SK-N-SH (cell line): ENCODE measurements at regions not wholly inside any gene's neighbourhood (a gene's known extent, or its start where the extent isn't known, plus 50 kb on each side); places are given as distances from the start of the nearest gene placed in this dataset.

Experiments used
- CTCF ChIA-PET: fragments of 300-600, 350-600 bp; formaldehyde crosslinking; extraction: SDS; loops from one replicate; lab custom pipeline; 2021; lab: Yijun Ruan, JAX
- POLR2A ChIA-PET: fragments of 350-600 bp; sonication (Branson Sonifier 250); formaldehyde crosslinking; extraction: SDS; loops from one replicate; lab custom pipeline; 2020; ENCODE audit warnings: antibody characterized with exemption, inconsistent platforms; lab: Yijun Ruan, JAX
- DNase-seq: peaks from one replicate; pipeline ENCODE4 v3.0.0; 2012
- H2AFZ ChIP-seq: fragments of 200-600 bp; sonication (generic); 2 replicates; pipeline ENCODE4 v1.8.1; 2016; ENCODE audit warnings: antibody characterized with exemption, mild to moderate bottlenecking, low read depth
- H3F3A ChIP-seq: fragments of 200-600 bp; sonication (generic); replicated peaks from 2 replicates; pipeline ENCODE3; 2016; ENCODE audit warnings: antibody characterized with exemption, mild to moderate bottlenecking; ENCODE audit not compliant: insufficient read depth
- H3K27ac ChIP-seq, 2 experiments: fragments of 200-500 bp in 1 of 2; fragments of 200-600 bp in 1 of 2; sonication (Bioruptor generic) in 1 of 2; sonication (generic), shearing (Covaris generic) in 1 of 2; 2 replicates each; pipeline versions ENCODE4 v1.5.1 to v1.6.1; 2014 to 2016; ENCODE audit warnings: low read depth in 2 of 2, inconsistent platforms in 1 of 2, low read length in 1 of 2, mild to moderate bottlenecking in 1 of 2, mixed read lengths in 1 of 2
- H3K27me3 ChIP-seq: fragments of 200-600 bp; sonication (generic), shearing (Covaris generic); 2 replicates; pipeline ENCODE4 v1.6.1; 2016; ENCODE audit warnings: mixed run types; ENCODE audit not compliant: insufficient read depth
- H3K36me3 ChIP-seq, 2 experiments: fragments of 200-500 bp in 1 of 2; fragments of 200-600 bp in 1 of 2; sonication (Bioruptor generic) in 1 of 2; sonication (generic) in 1 of 2; replicated peaks in 1 of 2; 2 replicates each; pipeline versions ENCODE3 to v1.5.1; 2014 to 2016; ENCODE audit warnings: low read length in 1 of 2, mild to moderate bottlenecking in 1 of 2; ENCODE audit not compliant: insufficient read depth in 2 of 2, control insufficient read depth in 1 of 2
- H3K4me1 ChIP-seq, 2 experiments: fragments of 200-500 bp in 1 of 2; fragments of 200-600 bp in 1 of 2; sonication (Bioruptor generic) in 1 of 2; sonication (generic), shearing (Covaris generic) in 1 of 2; 2 replicates each; pipeline versions ENCODE4 v1.5.1 to v1.6.1; 2014 to 2016; ENCODE audit warnings: low read depth in 1 of 2, low read length in 1 of 2, mixed run types in 1 of 2; ENCODE audit not compliant: insufficient read depth in 2 of 2, control insufficient read depth in 1 of 2
- H3K4me2 ChIP-seq: fragments of 200-600 bp; sonication (generic), shearing (Covaris generic); 2 replicates; pipeline ENCODE4 v1.6.1; 2017; ENCODE audit warnings: mixed run types
- H3K4me3 ChIP-seq, 2 experiments: fragments of 200-500 bp in 1 of 2; fragments of 200-600 bp in 1 of 2; sonication (Bioruptor generic) in 1 of 2; sonication (generic), shearing (Covaris generic) in 1 of 2; 2 replicates each; pipeline versions ENCODE4 v1.5.1 to v1.8.1; 2014 to 2016; ENCODE audit warnings: low read depth in 2 of 2, inconsistent platforms in 1 of 2, low read length in 1 of 2, mild to moderate bottlenecking in 1 of 2, mixed read lengths in 1 of 2, moderate library complexity in 1 of 2
- H3K79me2 ChIP-seq: fragments of 200-600 bp; sonication (generic); 2 replicates; pipeline ENCODE4 v1.8.1; 2017; ENCODE audit warnings: mild to moderate bottlenecking; ENCODE audit not compliant: insufficient read depth
- H3K9ac ChIP-seq: fragments of 200-600 bp; sonication (generic); 2 replicates; pipeline ENCODE4 v1.6.1; 2017; ENCODE audit warnings: mixed run types
- H3K9me2 ChIP-seq: fragments of 200-600 bp; sonication (generic); 2 replicates; pipeline ENCODE4 v1.6.1; 2017; ENCODE audit warnings: mixed run types
- H3K9me3 ChIP-seq: fragments of 200-600 bp; sonication (generic); 2 replicates; pipeline ENCODE4 v1.6.1; 2017; ENCODE audit warnings: mixed run types, mild to moderate bottlenecking, moderate library complexity
- H4K20me1 ChIP-seq: fragments of 200-600 bp; sonication (generic); 2 replicates; pipeline ENCODE4 v1.6.1; 2017; ENCODE audit warnings: mild to moderate bottlenecking, mixed run types; ENCODE audit not compliant: insufficient read depth
- CTCF ChIP-seq: fragments of 200-600 bp; sonication (generic); IDR thresholded peaks from 2 replicates; pipeline ENCODE4 v1.6.1; 2017; ENCODE audit warnings: antibody characterized with exemption, mild to moderate bottlenecking, moderate library complexity
- ELF1 ChIP-seq: IDR thresholded peaks from 2 replicates; pipeline ENCODE4 v1.4.0; 2012
- FOSL2 ChIP-seq: IDR thresholded peaks from 2 replicates; pipeline ENCODE4 v1.4.0; 2012; ENCODE audit warnings: low read depth, mild to moderate bottlenecking, moderate library complexity, borderline replicate concordance
- FOXJ3 ChIP-seq: sonication (generic); formaldehyde crosslinking; IDR thresholded peaks from 2 replicates; pipeline ENCODE4 v1.5.1; 2020; ENCODE audit warnings: mild to moderate bottlenecking, missing genetic modification reagents
- GATA2 ChIP-seq: sonication (generic); formaldehyde crosslinking; IDR thresholded peaks from 2 replicates; pipeline ENCODE4 v1.5.0; 2020; ENCODE audit warnings: mild to moderate bottlenecking, missing genetic modification reagents
- JUND ChIP-seq: IDR thresholded peaks from 2 replicates; pipeline ENCODE4 v1.4.0; 2012
- MAX ChIP-seq: IDR thresholded peaks from 2 replicates; pipeline ENCODE4 v1.4.0; 2012; ENCODE audit warnings: low read depth
- MEF2A ChIP-seq: IDR thresholded peaks from 2 replicates; pipeline ENCODE4 v1.4.0; 2012; ENCODE audit warnings: low read depth, borderline replicate concordance
- NFIC ChIP-seq: IDR thresholded peaks from 2 replicates; pipeline ENCODE4 v1.4.0; 2012; ENCODE audit warnings: borderline replicate concordance
- PBX3 ChIP-seq: IDR thresholded peaks from 2 replicates; pipeline ENCODE4; 2012
- POLR2AphosphoS5 ChIP-seq: IDR thresholded peaks from 2 replicates; pipeline ENCODE4 v1.6.1; 2012; ENCODE audit warnings: low read depth, low read length
- RAD21 ChIP-seq: IDR thresholded peaks from 2 replicates; pipeline ENCODE4 v1.6.1; 2012; ENCODE audit warnings: mild to moderate bottlenecking, low read length
- RFX5 ChIP-seq: IDR thresholded peaks from 2 replicates; pipeline ENCODE4 v1.6.1; 2012; ENCODE audit warnings: mild to moderate bottlenecking, improper control_type of control experiment, low read length
- RXRA ChIP-seq: IDR thresholded peaks from 2 replicates; pipeline ENCODE4 v1.4.0; 2012; ENCODE audit warnings: low read depth, mild to moderate bottlenecking, borderline replicate concordance
- SMC3 ChIP-seq: IDR thresholded peaks from 2 replicates; pipeline ENCODE4 v1.6.1; 2012; ENCODE audit warnings: low read depth, low read length, improper control_type of control experiment
- TCF12 ChIP-seq: IDR thresholded peaks from 2 replicates; pipeline ENCODE4 v1.4.0; 2012
- USF2 ChIP-seq: fragments of 150-350 bp; IDR thresholded peaks from 2 replicates; pipeline ENCODE4 v1.6.1; 2017; ENCODE audit warnings: antibody characterized with exemption, low read length, low read depth, borderline replicate concordance
- YY1 ChIP-seq: IDR thresholded peaks from 2 replicates; pipeline ENCODE4 v1.4.0; 2012; ENCODE audit warnings: low read depth, mild to moderate bottlenecking
- ZBTB33 ChIP-seq: IDR thresholded peaks from 2 replicates; pipeline ENCODE4 v1.4.0; 2012; ENCODE audit warnings: low read depth, borderline replicate concordance
- WGBS: methylation state at CpG from one replicate; pipeline ENCODE4 v1.1.6; 2017; ENCODE audit warnings: low lambda C conversion rate; 5-methylcytosine and 5-hydroxymethylcytosine counted together

GRCh38 chr5:85921590-85921989, 696.2 kb upstream of the COX7C start:
- H3K27me3 ChIP-seq: no peaks in the 10 kb centered on the region; the same call in 1 of the 2 replicates
- no peaks in the 10 kb centered on the region for H4K20me1 ChIP-seq
- CTCF ChIA-PET: interaction anchor here (0.6 to 0.7 kb wide), 2 partner anchors 10 to 450 kb away, joined by 3 read pairs; no protein-coding TSS in a partner anchor
- TF ChIP-seq MEF2A (no peak), POLR2AphosphoS5 (no peak), CTCF (peak; percentile 37), RXRA (no peak), SMC3 (peak; percentile 17; the same call in 1 of the 2 replicates), GATA2 (CRISPR knock-in tag) (no peak), RAD21 (peak; percentile 30)
- TF ChIP-seq, all 33 proteins: peak for 3
- DNase-seq: peak; percentile 1
- 8% methylated on average over 2 of the region's 2 CpGs for WGBS
- Histone ChIP-seq H3F3A (no peaks in the 10 kb centered on the region), H3K36me3 (no peaks in the 10 kb centered on the region), H3K27ac (no peak overlapping the region), H3K79me2 (no peaks in the 10 kb centered on the region), H3K9me3 (no peaks in the 10 kb centered on the region; the same call in 1 of the 2 replicates), H3K9ac (no peak overlapping the region), H2AFZ (no peak overlapping the region), H3K4me1 (no peaks in the 10 kb centered on the region), H3K4me2 (no peak overlapping the region), H3K9me2 (no peaks in the 10 kb centered on the region), H3K4me3 (no peak overlapping the region)
- POLR2A ChIA-PET: no interaction called here

- H3K4me3 ChIP-seq: no peak overlapping the region
- H3F3A ChIP-seq: no peaks in the 10 kb centered on the region
- no peak overlapping the region for H3K27ac ChIP-seq
- H3K36me3 ChIP-seq: no peaks in the 10 kb centered on the region
- 41% methylated on average over 4 of the region's 4 CpGs for WGBS
- ChIA-PET POLR2A (no interaction called here), CTCF (no interaction called here)
- no peaks in the 10 kb centered on the region for H3K4me1 ChIP-seq
- no peaks in the 10 kb centered on the region; the same call in 1 of the 2 replicates for H3K9me3 ChIP-seq
- H4K20me1 ChIP-seq: no peaks in the 10 kb centered on the region
- H2AFZ ChIP-seq: no peak overlapping the region
- no peaks in the 10 kb centered on the region for H3K79me2 ChIP-seq
- TF ChIP-seq TCF12 (no peak), FOSL2 (no peak), CTCF (no peak), RAD21 (no peak), USF2 (no peak), NFIC (no peak), ZBTB33 (no peak), FOXJ3 (CRISPR knock-in tag) (no peak), RFX5 (no peak), POLR2AphosphoS5 (no peak), PBX3 (no peak), MAX (no peak), ELF1 (no peak), JUND (no peak), YY1 (no peak)
- H3K27me3 ChIP-seq: no peaks in the 10 kb centered on the region
- no peak overlapping the region for H3K4me2 ChIP-seq
- no peak for DNase-seq
- no peaks in the 10 kb centered on the region for H3K9me2 ChIP-seq
- H3K9ac ChIP-seq: no peak overlapping the region
These were observed 690.1 kb upstream of the COX7C start for GRCh38 chr5:85927632-85928031.
